ENCODE measurements at regions not wholly inside any gene's neighbourhood (a gene's known extent, or its start where the extent isn't known, plus 50 kb on each side); places are given as distances from the start of the nearest gene placed in this dataset.
A peak's percentile ranks its signal among the peaks of the same experiment; 100 is the strongest.

DNA sequence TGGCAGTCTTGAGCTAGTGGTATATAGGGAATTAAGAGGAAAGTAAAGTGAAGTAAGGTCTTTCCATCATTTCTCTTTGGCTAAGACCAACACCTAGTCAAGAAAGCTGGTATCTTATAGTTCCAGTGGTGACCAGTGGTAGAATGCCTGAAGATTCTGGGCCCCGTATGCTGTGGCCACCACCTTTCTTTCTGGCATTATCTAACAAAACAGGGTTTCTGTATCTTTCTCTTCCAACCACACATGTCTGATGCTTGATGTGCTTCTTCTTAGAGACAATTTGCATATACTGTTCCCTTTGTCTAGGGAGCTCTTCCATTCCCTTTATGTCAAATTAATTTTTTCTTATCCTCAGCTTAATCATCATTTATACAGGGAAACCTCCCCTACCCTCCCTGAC, 109.9 kb upstream of the SSBP2 start:
- intact Hi-C loops (cut with micrococcal nuclease), result no loop called here
- peaks cover 0 to 8% (median 0%) of the 10 kb centered on the region in 5 donors for H3K27me3 Mint-ChIP-seq
- H3K27ac ChIP-seq (ENCODE audit: low read depth, low read length), result no peak overlapping the region
- POLR2A ChIA-PET, result interaction anchor here (1.1 kb wide), 1 partner anchor 10 kb away, joined by 3 read pairs; no protein-coding TSS in a partner anchor
- no peaks in the 10 kb centered on the region for H3K9me3 ChIP-seq (ENCODE audit: control insufficient read depth in 2 of 3, low read length in 3 of 3)
- no peak overlapping the region for H3K4me3 ChIP-seq (ENCODE audit: low read length)
- ATAC-seq, result no peak
- peaks cover under 1 to 12% (median 5%) of the 10 kb centered on the region in 7 donors for H3K4me1 Mint-ChIP-seq
- DNase-seq, result no peak
- H3K27me3 ChIP-seq (ENCODE audit: control insufficient read depth in 2 of 2, insufficient read depth in 2 of 2, low read length in 2 of 2), result no peaks in the 10 kb centered on the region
- no peaks in the 10 kb centered on the region for H3K36me3 ChIP-seq (ENCODE audit: control insufficient read depth in 2 of 3, insufficient read depth in 3 of 3, low read length in 3 of 3)
- H3K4me1 ChIP-seq (ENCODE audit: control insufficient read depth in 2 of 2, insufficient read depth in 2 of 2, low read length in 2 of 2), result no peaks in the 10 kb centered on the region
- H3K4me3 Mint-ChIP-seq, result no peak overlapping the region
- H3K9me3 Mint-ChIP-seq, result no peaks in the 10 kb centered on the region
- no peaks in the 10 kb centered on the region for H3K36me3 Mint-ChIP-seq
- no peak overlapping the region for H3K27ac Mint-ChIP-seq
- CTCF ChIA-PET, result interaction anchor here (0.7 kb wide), 1 partner anchor 299 kb away, joined by 3 read pairs; no protein-coding TSS in a partner anchor

DNA sequence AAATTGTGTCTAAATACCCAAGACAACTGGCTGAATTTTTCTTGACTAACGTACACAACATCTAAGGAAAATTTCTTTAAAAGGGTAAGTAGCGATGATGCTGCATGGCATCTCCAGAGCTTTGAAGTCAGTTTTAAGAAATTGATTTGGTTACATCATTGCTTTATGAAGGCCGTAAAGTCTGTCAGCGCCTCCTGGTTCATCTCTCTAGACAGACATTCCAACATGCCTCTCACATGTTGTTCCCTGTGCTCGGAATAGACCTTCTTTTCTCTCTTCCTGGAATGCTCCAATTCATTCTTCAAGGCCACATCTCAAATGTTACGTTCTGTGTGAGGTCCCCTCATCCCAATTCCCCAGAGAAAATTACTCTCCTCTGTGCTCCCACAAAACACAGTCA, 108.7 kb upstream of the SSBP2 start:
- DNase-seq, result no peak
- Histone ChIP-seq H3K27ac (ENCODE audit: low read depth, low read length) (no peak overlapping the region), H3K4me3 (ENCODE audit: low read length) (no peak overlapping the region), H3K36me3 (ENCODE audit: control insufficient read depth in 2 of 3, insufficient read depth in 3 of 3, low read length in 3 of 3) (no peaks in the 10 kb centered on the region), H3K27me3 (ENCODE audit: control insufficient read depth in 2 of 2, insufficient read depth in 2 of 2, low read length in 2 of 2) (no peaks in the 10 kb centered on the region), H3K4me1 (ENCODE audit: control insufficient read depth in 2 of 2, insufficient read depth in 2 of 2, low read length in 2 of 2) (no peaks in the 10 kb centered on the region), H3K9me3 (ENCODE audit: control insufficient read depth in 2 of 3, low read length in 3 of 3) (no peaks in the 10 kb centered on the region)
- intact Hi-C loops (cut with micrococcal nuclease), result loop anchor here in 1 of 2 donors (10.0 kb wide), 1 partner anchor 495 kb away; no protein-coding TSS in a partner anchor
- ChIA-PET CTCF (no interaction called here), POLR2A (no interaction called here)
- Mint-ChIP-seq H3K9me3 (no peaks in the 10 kb centered on the region), H3K4me1 (peaks cover 8 to 22% (median 13%) of the 10 kb centered on the region in 7 donors), H3K27me3 (no peaks in the 10 kb centered on the region), H3K27ac (peak overlapping the region in 1 of 9 donors; percentile 27), H3K4me3 (no peak overlapping the region), H3K36me3 (no peaks in the 10 kb centered on the region)
- no peak for ATAC-seq

DNA sequence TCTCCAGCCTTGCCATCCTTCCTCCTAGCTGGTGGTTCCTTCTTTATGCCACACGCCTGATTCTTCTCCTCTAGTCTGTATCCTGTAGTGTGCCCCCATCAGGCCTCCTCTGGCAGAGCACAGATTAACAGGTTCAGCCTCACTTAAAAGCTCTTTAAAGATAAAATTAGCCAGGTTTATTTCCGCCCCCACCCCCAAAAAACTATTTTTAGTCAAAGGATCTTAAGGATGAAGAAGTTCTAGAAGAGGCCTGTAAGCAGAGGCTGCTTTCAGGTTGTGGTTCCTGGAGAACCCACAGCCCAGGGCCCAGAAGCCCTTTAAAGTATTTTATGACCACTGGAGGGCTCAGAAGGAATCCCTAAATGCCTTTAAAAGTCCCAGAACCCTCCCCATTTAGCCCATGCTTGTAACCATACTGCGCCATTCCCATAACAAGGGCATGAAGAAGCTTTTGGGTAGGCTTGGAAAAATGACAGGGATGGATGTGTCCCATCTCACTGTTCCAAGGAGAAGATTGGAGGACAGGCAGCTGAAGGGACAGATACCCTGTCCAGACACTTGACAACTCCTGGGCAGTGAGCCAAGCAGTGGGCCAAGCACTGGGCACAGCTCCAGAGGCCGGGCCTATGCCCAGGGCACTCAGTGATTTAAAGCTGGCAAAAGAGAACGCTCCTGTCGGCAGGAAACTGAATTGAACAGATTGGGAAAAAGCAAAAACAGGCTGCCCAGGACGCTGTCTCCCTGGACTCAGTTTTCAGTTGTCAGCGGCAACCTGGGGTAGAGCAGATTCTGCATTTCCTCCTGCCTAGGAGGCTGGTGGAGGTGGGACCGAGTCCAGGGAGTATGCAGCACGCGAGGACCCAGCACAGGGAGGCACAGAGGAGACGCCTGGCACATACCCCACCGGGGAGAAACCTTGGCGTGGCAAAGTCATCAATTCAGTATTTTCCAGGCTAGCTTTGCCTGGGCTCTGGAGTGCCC, 106.3 kb upstream of the SSBP2 start:
- Histone ChIP-seq H3K4me3 (ENCODE audit: low read length) (no peak overlapping the region), H3K27me3 (ENCODE audit: control insufficient read depth in 2 of 2, insufficient read depth in 2 of 2, low read length in 2 of 2) (no peaks in the 10 kb centered on the region), H3K27ac (ENCODE audit: low read depth, low read length) (no peak overlapping the region), H3K4me1 (ENCODE audit: control insufficient read depth in 2 of 2, insufficient read depth in 2 of 2, low read length in 2 of 2) (peaks cover 7 to 9% of the 10 kb centered on the region in 2 donors), H3K36me3 (ENCODE audit: control insufficient read depth in 2 of 3, insufficient read depth in 3 of 3, low read length in 3 of 3) (no peaks in the 10 kb centered on the region), H3K9me3 (ENCODE audit: control insufficient read depth in 2 of 3, low read length in 3 of 3) (no peaks in the 10 kb centered on the region)
- peaks cover 0 to 1% (median 0%) of the 10 kb centered on the region in 5 donors for H3K36me3 Mint-ChIP-seq
- no peak for ATAC-seq
- ChIA-PET POLR2A (interaction anchor here (0.8 to 1.4 kb wide), 5 partner anchors 78 to 112 kb away, joined by 3 to 4 read pairs (median 3); partner anchors contain the start of gene SSBP2), CTCF (interaction anchor here (0.6 to 1.6 kb wide), 5 partner anchors 18 to 344 kb away, joined by 3 to 5 read pairs (median 4); no protein-coding TSS in a partner anchor)
- no peaks in the 10 kb centered on the region for H3K9me3 Mint-ChIP-seq
- intact Hi-C loops (cut with micrococcal nuclease), result loop anchor here in 1 of 2 donors (10.0 kb wide), 1 partner anchor 498 kb away; no protein-coding TSS in a partner anchor
- peak in 1 of 9 donors; percentile 4 for DNase-seq
- no peak overlapping the region for H3K4me3 Mint-ChIP-seq
- peaks cover 15 to 37% (median 33%) of the 10 kb centered on the region in 7 donors for H3K4me1 Mint-ChIP-seq
- H3K27me3 Mint-ChIP-seq, result no peaks in the 10 kb centered on the region
- peak overlapping the region in 2 of 9 donors; percentile 22 to 32 for H3K27ac Mint-ChIP-seq

DNA sequence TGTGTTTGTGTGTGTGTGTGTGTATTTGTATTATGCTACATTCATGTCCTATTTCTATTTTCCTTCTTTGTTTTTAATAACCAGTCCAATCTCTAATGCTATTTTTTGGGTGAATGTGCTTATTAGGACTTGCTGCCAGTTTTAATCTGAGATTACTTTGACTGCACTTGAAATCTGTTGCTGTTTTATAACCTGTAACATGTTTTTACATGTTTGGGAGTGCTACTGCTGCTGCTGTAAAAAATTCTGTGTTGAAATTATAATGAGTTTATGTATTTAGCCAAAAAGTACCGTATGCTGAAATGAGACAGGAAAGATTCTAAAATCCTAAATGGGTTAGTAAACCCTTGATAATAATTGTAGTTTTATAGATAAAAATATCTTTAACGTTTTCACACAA, 104.7 kb upstream of the SSBP2 start:
- H3K4me3 ChIP-seq (ENCODE audit: low read length), result no peak overlapping the region
- peak overlapping the region in 6 of 9 donors; percentile 5 to 52 (median 18) for H3K27ac Mint-ChIP-seq
- H3K36me3 Mint-ChIP-seq, result peaks cover 0 to 3% (median 0%) of the 10 kb centered on the region in 5 donors
- ATAC-seq (no peak), DNase-seq (no peak)
- no peaks in the 10 kb centered on the region for H3K27me3 ChIP-seq (ENCODE audit: control insufficient read depth in 2 of 2, insufficient read depth in 2 of 2, low read length in 2 of 2)
- ChIA-PET POLR2A (interaction anchor here (1.4 kb wide), 1 partner anchor 76 kb away, joined by 3 read pairs; no protein-coding TSS in a partner anchor), CTCF (no interaction called here)
- peaks cover 15 to 18% of the 10 kb centered on the region in 2 donors for H3K4me1 ChIP-seq (ENCODE audit: control insufficient read depth in 2 of 2, insufficient read depth in 2 of 2, low read length in 2 of 2)
- H3K36me3 ChIP-seq (ENCODE audit: control insufficient read depth in 2 of 3, insufficient read depth in 3 of 3, low read length in 3 of 3), result no peaks in the 10 kb centered on the region
- H3K4me3 Mint-ChIP-seq, result no peak overlapping the region
- no peaks in the 10 kb centered on the region for H3K9me3 Mint-ChIP-seq
- H3K4me1 Mint-ChIP-seq, result peaks cover 22 to 53% (median 46%) of the 10 kb centered on the region in 7 donors
- intact Hi-C loops (cut with micrococcal nuclease), result loop anchor here in 1 of 2 donors (10.0 kb wide), 1 partner anchor 499 kb away; no protein-coding TSS in a partner anchor
- no peaks in the 10 kb centered on the region for H3K9me3 ChIP-seq (ENCODE audit: control insufficient read depth in 2 of 3, low read length in 3 of 3)
- H3K27ac ChIP-seq (ENCODE audit: low read depth, low read length), result no peak overlapping the region
- no peaks in the 10 kb centered on the region for H3K27me3 Mint-ChIP-seq

DNA sequence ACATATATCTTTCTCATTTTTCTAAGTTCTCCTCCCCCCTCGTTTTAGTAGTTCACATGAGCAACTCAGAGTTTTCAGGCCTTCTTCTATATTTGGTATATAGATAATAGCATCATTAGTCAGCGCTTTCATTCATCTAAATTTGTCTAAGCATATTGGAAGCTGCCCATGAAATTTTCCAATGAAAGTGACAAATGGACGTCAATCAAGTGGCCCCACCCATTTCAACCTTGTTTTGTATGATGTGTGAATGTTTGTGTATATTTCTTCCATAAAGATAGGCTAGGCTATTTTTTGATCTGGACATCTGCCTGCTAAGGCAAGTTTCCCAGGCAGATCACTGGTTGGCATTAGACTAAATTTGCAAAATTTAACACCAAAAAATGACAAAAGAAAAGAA, 104.0 kb upstream of the SSBP2 start:
- H3K27me3 ChIP-seq (ENCODE audit: control insufficient read depth in 2 of 2, insufficient read depth in 2 of 2, low read length in 2 of 2), result no peaks in the 10 kb centered on the region
- H3K4me3 Mint-ChIP-seq, result no peak overlapping the region
- peaks cover 28 to 60% (median 52%) of the 10 kb centered on the region in 7 donors for H3K4me1 Mint-ChIP-seq
- H3K9me3 ChIP-seq (ENCODE audit: control insufficient read depth in 2 of 3, low read length in 3 of 3), result no peaks in the 10 kb centered on the region
- POLR2A ChIA-PET, result interaction anchor here (0.7 to 7.5 kb wide), 2 partner anchors 54 to 103 kb away, joined by 3 to 172 read pairs; partner anchors contain the start of gene SSBP2
- no peaks in the 10 kb centered on the region for H3K36me3 ChIP-seq (ENCODE audit: control insufficient read depth in 2 of 3, insufficient read depth in 3 of 3, low read length in 3 of 3)
- intact Hi-C loops (cut with micrococcal nuclease), result loop anchor here (5.0 to 10.0 kb wide), 6 partner anchors 212 to 553 kb away; partner anchors contain the start of gene ZCCHC9 (in 1 of the 2)
- peaks cover 18 to 22% of the 10 kb centered on the region in 2 donors for H3K4me1 ChIP-seq (ENCODE audit: control insufficient read depth in 2 of 2, insufficient read depth in 2 of 2, low read length in 2 of 2)
- H3K36me3 Mint-ChIP-seq, result peaks cover 0 to 3% (median 0%) of the 10 kb centered on the region in 5 donors
- DNase-seq (no peak), ATAC-seq (no peak)
- no peaks in the 10 kb centered on the region for H3K9me3 Mint-ChIP-seq
- H3K27ac ChIP-seq (ENCODE audit: low read depth, low read length), result peak overlapping the region; percentile 1
- no peak overlapping the region for H3K4me3 ChIP-seq (ENCODE audit: low read length)
- H3K27ac Mint-ChIP-seq, result peak overlapping the region in 6 of 9 donors; percentile 3 to 58 (median 20)
- no peaks in the 10 kb centered on the region for H3K27me3 Mint-ChIP-seq
- CTCF ChIA-PET, result no interaction called here

DNA sequence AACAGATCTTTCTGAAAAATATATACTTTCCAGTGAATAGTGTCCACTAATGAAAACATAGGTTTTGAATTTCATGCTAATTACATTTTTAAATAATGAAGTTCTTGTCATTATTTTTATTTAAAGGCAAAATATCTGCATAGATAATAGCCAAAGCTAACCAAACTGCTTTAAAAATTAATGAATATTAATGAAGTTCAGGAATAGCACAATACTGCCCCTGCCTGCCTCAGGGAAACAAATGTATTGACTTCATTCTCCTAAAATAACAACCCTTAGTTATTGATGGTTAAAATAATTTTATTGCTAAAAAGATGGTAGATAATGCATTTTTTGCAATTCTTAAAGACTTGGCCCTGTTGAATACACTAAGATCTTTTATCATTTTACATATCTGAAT, 103.6 kb upstream of the SSBP2 start:
- Mint-ChIP-seq H3K27me3 (no peaks in the 10 kb centered on the region), H3K9me3 (no peaks in the 10 kb centered on the region), H3K4me3 (no peak overlapping the region), H3K36me3 (peaks cover 0 to 3% (median 0%) of the 10 kb centered on the region in 5 donors), H3K4me1 (peaks cover 28 to 64% (median 56%) of the 10 kb centered on the region in 7 donors), H3K27ac (peak overlapping the region in 6 of 9 donors; percentile 17 to 97 (median 74))
- Histone ChIP-seq H3K4me3 (ENCODE audit: low read length) (no peak overlapping the region), H3K27ac (ENCODE audit: low read depth, low read length) (peak overlapping the region; percentile 1), H3K27me3 (ENCODE audit: control insufficient read depth in 2 of 2, insufficient read depth in 2 of 2, low read length in 2 of 2) (no peaks in the 10 kb centered on the region), H3K36me3 (ENCODE audit: control insufficient read depth in 2 of 3, insufficient read depth in 3 of 3, low read length in 3 of 3) (no peaks in the 10 kb centered on the region), H3K9me3 (ENCODE audit: control insufficient read depth in 2 of 3, low read length in 3 of 3) (no peaks in the 10 kb centered on the region), H3K4me1 (ENCODE audit: control insufficient read depth in 2 of 2, insufficient read depth in 2 of 2, low read length in 2 of 2) (peaks cover 18 to 22% of the 10 kb centered on the region in 2 donors)
- intact Hi-C loops (cut with micrococcal nuclease), result loop anchor here (5.0 to 10.0 kb wide), 6 partner anchors 213 to 552 kb away; partner anchors contain the start of gene ZCCHC9 (in 1 of the 2)
- ChIA-PET POLR2A (interaction anchor here (0.7 to 7.5 kb wide), 3 partner anchors 18 to 103 kb away, joined by 3 to 172 read pairs (median 3); partner anchors contain the start of gene SSBP2), CTCF (no interaction called here)
- DNase-seq, result no peak
- no peak for ATAC-seq
